Panc1 (cell line): ENCODE measurements at regions not wholly inside any gene's neighbourhood (a gene's known extent, or its start where the extent isn't known, plus 50 kb on each side); places are given as distances from the start of the nearest gene placed in this dataset.

Experiments
- ATAC-seq: fragments of 200-7000 bp; cut with Tn5 transposase; 2 replicates; pipeline ENCODE4 v1.9.1; 2020; ENCODE audit warnings: mild to moderate bottlenecking, moderate library complexity
- BruUV-seq: library from RNA; stranded (reverse); fragments of 400-500 nt; replicated peaks from 2 replicates; lab custom pipeline; 2021; lab: Mats Ljungman, UMichigan
- CTCF ChIA-PET: fragments of 300-600 bp; sonication (Branson Sonifier 250); formaldehyde crosslinking; loops from one replicate; lab custom pipeline; 2022; ENCODE audit warnings: antibody characterized with exemption; lab: Charles Lee
- POLR2A ChIA-PET: fragments of 300-600 bp; sonication (Branson Sonifier 250); formaldehyde crosslinking; loops from one replicate; lab custom pipeline; 2022; ENCODE audit warnings: antibody characterized with exemption; lab: Charles Lee
- DNase-seq: peaks from one replicate; pipeline ENCODE4 v3.0.0-alpha.2; 2010; ENCODE audit warnings: low read depth, low spot score
- H3K27ac ChIP-seq: 2 replicates; pipeline ENCODE4 v1.5.1; 2011; ENCODE audit warnings: mild to moderate bottlenecking, low read length, inconsistent platforms
- H3K27me3 ChIP-seq: fragments of 200-500 bp; sonication (Bioruptor generic); 2 replicates; pipeline ENCODE4 v1.6.0; 2014; ENCODE audit warnings: low read length, inconsistent platforms; ENCODE audit not compliant: control insufficient read depth, insufficient read depth
- H3K36me3 ChIP-seq: fragments of 200-500 bp; sonication (Bioruptor generic); 2 replicates; pipeline ENCODE4 v1.5.1; 2014; ENCODE audit warnings: inconsistent platforms, mild to moderate bottlenecking, low read length, moderate library complexity; ENCODE audit not compliant: control insufficient read depth, insufficient read depth
- H3K4me1 ChIP-seq: 2 replicates; pipeline ENCODE4 v1.5.1; 2011; ENCODE audit warnings: inconsistent platforms, mild to moderate bottlenecking, low read length, moderate library complexity; ENCODE audit not compliant: control insufficient read depth, insufficient read depth
- H3K4me3 ChIP-seq, 2 experiments: 2 replicates each; pipeline ENCODE4 v1.5.1; 2011 to 2012; ENCODE audit warnings: low read depth in 2 of 2, low read length in 2 of 2, mild to moderate bottlenecking in 2 of 2, inconsistent platforms in 1 of 2, moderate library complexity in 1 of 2
- H3K9me3 ChIP-seq: fragments of 200-500 bp; sonication (Bioruptor generic); 2 replicates; pipeline ENCODE4 v1.5.1; 2014; ENCODE audit warnings: low read depth, mild to moderate bottlenecking, inconsistent platforms, low read length, moderate library complexity; ENCODE audit not compliant: control insufficient read depth, insufficient read depth
- POLR2AphosphoS5 ChIP-seq: IDR thresholded peaks from 2 replicates; pipeline ENCODE4 v1.6.1; 2012; ENCODE audit warnings: mild to moderate bottlenecking, low read depth, low read length, moderate library complexity
- SIN3A ChIP-seq: IDR thresholded peaks from 2 replicates; pipeline ENCODE4 v1.6.1; 2012; ENCODE audit warnings: low read depth, mild to moderate bottlenecking, low read length, moderate library complexity, borderline replicate concordance; ENCODE audit not compliant: insufficient read depth
- TCF7L2 ChIP-seq: IDR thresholded peaks from 2 replicates; pipeline ENCODE4 v1.6.1; 2011; ENCODE audit warnings: mild to moderate bottlenecking, low read depth, low read length, inconsistent platforms
- in situ Hi-C: cut with HindIII; loops from 2 replicates; pipeline ENCODE4 v1.10.0; 2016; ENCODE audit warnings: low sequenced_read_pairs, low pct_unique_long_range_greater_than_20kb
- intact Hi-C: fragments of 100-400 bp; cut with micrococcal nuclease; formaldehyde crosslinking; loops from one replicate; pipeline ENCODE4 v1.10.0; 2022; ENCODE audit not compliant: unreplicated experiment
- TF ChIP-seq, protein P1 (sequence below): fragments of 450-650 bp; IDR thresholded peaks from 2 replicates; pipeline ENCODE4 v1.5.1; 2017; ENCODE audit warnings: mild to moderate bottlenecking
- TF ChIP-seq, protein P2 (sequence below), 2 experiments: IDR thresholded peaks; 2 replicates each; pipeline ENCODE4 v1.6.1; 2011 to 2012; ENCODE audit warnings: low read depth in 2 of 2, control low read depth in 1 of 2, low read length in 1 of 2, mild to moderate bottlenecking in 1 of 2, moderate library complexity in 1 of 2; ENCODE audit not compliant: insufficient read depth in 1 of 2

DNA sequence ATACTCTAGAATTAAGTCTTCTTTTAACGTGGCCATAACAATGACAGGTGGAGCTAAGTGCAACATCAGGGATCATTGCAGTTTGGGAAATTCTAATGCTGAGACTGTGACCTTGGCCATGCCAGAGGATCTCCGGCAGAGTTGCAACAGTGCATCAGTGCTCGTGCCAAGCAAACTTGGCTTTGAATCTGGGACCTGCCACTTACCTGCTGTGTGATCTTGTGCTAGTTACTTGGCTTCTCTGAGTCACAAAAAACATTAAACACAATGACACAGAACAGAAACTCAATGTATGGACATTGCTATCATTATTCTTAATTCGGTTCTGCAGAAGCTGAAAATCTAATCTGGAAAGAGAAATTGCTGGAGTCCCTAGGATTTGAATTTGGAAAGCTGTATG is 435.5 kb upstream of the CCL2 start:
- intact Hi-C loops, result no loop called here
- Histone ChIP-seq H3K27me3 (peaks cover 3% of the 10 kb centered on the region; the same call in 1 of the 2 replicates), H3K4me3 (no peak overlapping the region), H3K4me1 (no peaks in the 10 kb centered on the region), H3K27ac (no peak overlapping the region), H3K9me3 (no peaks in the 10 kb centered on the region), H3K36me3 (no peaks in the 10 kb centered on the region)
- DNase-seq (no peak), ATAC-seq (no peak)
- ChIA-PET POLR2A (no interaction called here), CTCF (no interaction called here)
- no TSS peak for BruUV-seq
- in situ Hi-C loops, result no loop called here
- TF ChIP-seq, protein P1, sequence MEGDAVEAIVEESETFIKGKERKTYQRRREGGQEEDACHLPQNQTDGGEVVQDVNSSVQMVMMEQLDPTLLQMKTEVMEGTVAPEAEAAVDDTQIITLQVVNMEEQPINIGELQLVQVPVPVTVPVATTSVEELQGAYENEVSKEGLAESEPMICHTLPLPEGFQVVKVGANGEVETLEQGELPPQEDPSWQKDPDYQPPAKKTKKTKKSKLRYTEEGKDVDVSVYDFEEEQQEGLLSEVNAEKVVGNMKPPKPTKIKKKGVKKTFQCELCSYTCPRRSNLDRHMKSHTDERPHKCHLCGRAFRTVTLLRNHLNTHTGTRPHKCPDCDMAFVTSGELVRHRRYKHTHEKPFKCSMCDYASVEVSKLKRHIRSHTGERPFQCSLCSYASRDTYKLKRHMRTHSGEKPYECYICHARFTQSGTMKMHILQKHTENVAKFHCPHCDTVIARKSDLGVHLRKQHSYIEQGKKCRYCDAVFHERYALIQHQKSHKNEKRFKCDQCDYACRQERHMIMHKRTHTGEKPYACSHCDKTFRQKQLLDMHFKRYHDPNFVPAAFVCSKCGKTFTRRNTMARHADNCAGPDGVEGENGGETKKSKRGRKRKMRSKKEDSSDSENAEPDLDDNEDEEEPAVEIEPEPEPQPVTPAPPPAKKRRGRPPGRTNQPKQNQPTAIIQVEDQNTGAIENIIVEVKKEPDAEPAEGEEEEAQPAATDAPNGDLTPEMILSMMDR, result no peak
- no peak for TF ChIP-seq POLR2AphosphoS5
- TF ChIP-seq TCF7L2, result no peak
- TF ChIP-seq SIN3A, result no peak
- TF ChIP-seq, protein P2, sequence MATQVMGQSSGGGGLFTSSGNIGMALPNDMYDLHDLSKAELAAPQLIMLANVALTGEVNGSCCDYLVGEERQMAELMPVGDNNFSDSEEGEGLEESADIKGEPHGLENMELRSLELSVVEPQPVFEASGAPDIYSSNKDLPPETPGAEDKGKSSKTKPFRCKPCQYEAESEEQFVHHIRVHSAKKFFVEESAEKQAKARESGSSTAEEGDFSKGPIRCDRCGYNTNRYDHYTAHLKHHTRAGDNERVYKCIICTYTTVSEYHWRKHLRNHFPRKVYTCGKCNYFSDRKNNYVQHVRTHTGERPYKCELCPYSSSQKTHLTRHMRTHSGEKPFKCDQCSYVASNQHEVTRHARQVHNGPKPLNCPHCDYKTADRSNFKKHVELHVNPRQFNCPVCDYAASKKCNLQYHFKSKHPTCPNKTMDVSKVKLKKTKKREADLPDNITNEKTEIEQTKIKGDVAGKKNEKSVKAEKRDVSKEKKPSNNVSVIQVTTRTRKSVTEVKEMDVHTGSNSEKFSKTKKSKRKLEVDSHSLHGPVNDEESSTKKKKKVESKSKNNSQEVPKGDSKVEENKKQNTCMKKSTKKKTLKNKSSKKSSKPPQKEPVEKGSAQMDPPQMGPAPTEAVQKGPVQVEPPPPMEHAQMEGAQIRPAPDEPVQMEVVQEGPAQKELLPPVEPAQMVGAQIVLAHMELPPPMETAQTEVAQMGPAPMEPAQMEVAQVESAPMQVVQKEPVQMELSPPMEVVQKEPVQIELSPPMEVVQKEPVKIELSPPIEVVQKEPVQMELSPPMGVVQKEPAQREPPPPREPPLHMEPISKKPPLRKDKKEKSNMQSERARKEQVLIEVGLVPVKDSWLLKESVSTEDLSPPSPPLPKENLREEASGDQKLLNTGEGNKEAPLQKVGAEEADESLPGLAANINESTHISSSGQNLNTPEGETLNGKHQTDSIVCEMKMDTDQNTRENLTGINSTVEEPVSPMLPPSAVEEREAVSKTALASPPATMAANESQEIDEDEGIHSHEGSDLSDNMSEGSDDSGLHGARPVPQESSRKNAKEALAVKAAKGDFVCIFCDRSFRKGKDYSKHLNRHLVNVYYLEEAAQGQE (IDR thresholded peaks at IDR 0.05; ENCODE audit: insufficient read depth in 1 of 2, low read depth in 2 of 2, low read length in 1 of 2), result no peak

DNA sequence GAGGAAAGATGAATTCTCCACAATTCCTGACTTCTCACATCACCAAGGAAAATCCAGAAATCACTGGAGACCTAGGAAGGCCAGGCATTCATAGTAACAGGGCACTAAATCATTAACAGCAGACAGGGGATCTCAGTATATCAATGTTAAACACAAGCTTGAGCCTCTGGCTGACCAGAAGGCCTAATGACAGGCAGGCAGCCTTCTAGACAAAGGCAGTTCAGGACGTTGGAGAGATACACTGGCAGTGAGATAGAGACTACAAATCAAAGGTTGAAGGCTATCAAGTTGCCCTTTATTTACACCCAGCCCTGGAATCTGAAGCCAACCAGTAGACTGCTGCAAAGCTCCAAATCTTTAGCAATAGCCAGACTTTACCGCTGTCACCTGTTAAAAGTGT is 422.8 kb upstream of the CCL2 start:
- no TSS peak for BruUV-seq
- intact Hi-C loops (no loop called here), in situ Hi-C loops (no loop called here)
- Histone ChIP-seq H3K27ac (no peak overlapping the region), H3K27me3 (peaks cover 2% of the 10 kb centered on the region; the same call in 1 of the 2 replicates), H3K36me3 (no peaks in the 10 kb centered on the region), H3K4me3 (no peak overlapping the region), H3K9me3 (no peaks in the 10 kb centered on the region), H3K4me1 (no peaks in the 10 kb centered on the region)
- TF ChIP-seq, protein P2 (IDR thresholded peaks at IDR 0.05; ENCODE audit: insufficient read depth in 1 of 2, low read depth in 2 of 2, low read length in 1 of 2), result no peak
- TF ChIP-seq SIN3A, result no peak
- TF ChIP-seq, protein P1, result no peak
- no peak for TF ChIP-seq POLR2AphosphoS5
- TF ChIP-seq TCF7L2, result no peak
- ATAC-seq (no peak), DNase-seq (no peak)
- ChIA-PET CTCF (no interaction called here), POLR2A (no interaction called here)
